GM12865 (cell line): ENCODE measurements at regions not wholly inside any gene's neighbourhood (a gene's known extent, or its start where the extent isn't known, plus 50 kb on each side); places are given as distances from the start of the nearest gene placed in this dataset.

ENCODE experiments used
- DNase-seq: peaks from one replicate; pipeline ENCODE4 v3.0.0; 2010; ENCODE audit warnings: low read depth
- H3K4me3 ChIP-seq: 2 replicates; pipeline ENCODE4 v1.5.1; 2011; ENCODE audit warnings: mild to moderate bottlenecking, low read depth, low read length, control low read depth
- TF ChIP-seq, protein P1 (sequence below): IDR thresholded peaks from 2 replicates; pipeline ENCODE4 v1.5.1; 2011; ENCODE audit warnings: low read length, control low read depth, low read depth, inconsistent platforms; ENCODE audit not compliant: insufficient read depth; ENCODE audit errors: missing control alignments

DNA sequence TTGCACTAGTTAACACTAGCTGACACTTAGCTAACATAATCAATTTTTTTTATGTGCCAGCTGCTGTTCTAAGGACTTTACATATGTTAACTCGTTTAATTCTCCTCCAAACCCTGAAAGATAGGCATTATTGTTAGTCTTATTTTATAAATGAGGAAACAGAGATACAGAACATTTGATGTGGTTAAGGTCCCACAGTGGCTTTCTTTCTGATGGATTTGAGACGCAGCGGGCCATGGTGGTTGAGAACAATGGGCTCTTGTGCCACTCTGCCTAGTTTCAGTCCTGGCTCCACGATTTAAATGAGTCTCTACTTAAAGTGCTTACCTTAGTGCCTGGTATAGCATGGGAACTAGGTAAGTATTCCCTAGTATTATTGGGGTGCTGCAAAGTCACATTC lies 201.9 kb upstream of the SPRED2 start:
- H3K4me3 ChIP-seq, result no peak overlapping the region
- TF ChIP-seq, protein P1, sequence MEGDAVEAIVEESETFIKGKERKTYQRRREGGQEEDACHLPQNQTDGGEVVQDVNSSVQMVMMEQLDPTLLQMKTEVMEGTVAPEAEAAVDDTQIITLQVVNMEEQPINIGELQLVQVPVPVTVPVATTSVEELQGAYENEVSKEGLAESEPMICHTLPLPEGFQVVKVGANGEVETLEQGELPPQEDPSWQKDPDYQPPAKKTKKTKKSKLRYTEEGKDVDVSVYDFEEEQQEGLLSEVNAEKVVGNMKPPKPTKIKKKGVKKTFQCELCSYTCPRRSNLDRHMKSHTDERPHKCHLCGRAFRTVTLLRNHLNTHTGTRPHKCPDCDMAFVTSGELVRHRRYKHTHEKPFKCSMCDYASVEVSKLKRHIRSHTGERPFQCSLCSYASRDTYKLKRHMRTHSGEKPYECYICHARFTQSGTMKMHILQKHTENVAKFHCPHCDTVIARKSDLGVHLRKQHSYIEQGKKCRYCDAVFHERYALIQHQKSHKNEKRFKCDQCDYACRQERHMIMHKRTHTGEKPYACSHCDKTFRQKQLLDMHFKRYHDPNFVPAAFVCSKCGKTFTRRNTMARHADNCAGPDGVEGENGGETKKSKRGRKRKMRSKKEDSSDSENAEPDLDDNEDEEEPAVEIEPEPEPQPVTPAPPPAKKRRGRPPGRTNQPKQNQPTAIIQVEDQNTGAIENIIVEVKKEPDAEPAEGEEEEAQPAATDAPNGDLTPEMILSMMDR, result no peak
- DNase-seq, result no peak

DNA sequence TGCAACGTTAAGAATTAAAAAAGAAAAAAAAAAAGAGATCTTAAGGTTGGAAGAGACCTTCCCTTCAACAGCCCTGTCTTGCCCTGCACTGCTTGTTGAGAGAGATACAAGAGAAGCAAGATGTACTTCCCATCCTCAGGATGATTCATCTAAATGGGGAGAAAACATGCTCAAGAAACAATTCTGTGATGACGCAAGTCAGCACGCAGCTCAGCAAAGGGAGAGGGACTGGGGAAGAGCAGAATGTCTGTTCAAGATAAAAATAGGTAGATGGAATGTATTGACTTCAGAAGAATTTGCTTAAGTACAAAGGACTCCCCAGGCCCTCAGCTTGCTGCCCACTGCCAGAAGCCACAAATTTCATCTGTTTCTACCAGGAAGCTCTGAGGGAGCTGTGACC lies 198.2 kb upstream of the SPRED2 start:
- TF ChIP-seq, protein P1, result no peak
- H3K4me3 ChIP-seq, result no peak overlapping the region
- DNase-seq, result no peak

DNA sequence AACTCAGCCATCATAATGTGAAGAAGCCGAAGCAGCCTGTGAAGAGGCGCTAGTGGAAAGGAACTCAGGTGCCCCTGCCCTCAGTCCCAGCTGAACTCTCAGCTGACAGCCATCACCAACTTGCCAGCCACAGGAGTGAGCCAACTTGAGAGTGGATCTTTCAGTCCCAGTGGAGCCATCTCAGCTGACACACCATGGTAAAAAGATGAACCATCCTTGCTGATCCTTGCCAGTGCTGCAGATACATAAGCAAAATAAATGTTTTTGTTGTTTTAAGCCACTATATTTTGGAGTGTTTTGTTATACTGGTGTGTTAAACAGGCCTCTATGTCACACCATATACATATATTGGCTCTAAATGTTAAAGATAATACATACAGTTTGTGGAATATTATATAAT lies 195.8 kb upstream of the SPRED2 start:
- no peak overlapping the region for H3K4me3 ChIP-seq
- no peak for DNase-seq
- TF ChIP-seq, protein P1, result no peak

DNA sequence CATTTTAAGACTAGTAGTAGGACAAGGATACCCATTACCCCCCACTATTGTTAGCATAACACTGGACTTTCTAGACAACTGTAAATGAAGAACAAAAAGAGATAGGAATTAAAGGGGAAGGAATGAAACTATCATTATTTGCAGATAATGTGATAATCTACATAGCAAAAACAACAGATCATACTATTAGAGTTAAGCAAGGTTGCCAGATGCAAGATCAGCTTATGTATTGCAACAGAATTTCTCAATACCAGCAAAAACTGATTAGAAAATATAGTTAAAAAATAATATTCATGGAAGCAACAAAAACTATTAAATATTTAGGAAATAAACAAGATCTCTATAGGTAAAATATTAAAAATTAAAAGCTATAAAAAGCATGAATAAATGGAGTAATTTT lies 194.4 kb upstream of the SPRED2 start:
- TF ChIP-seq, protein P1, result no peak
- DNase-seq, result no peak
- H3K4me3 ChIP-seq, result no peak overlapping the region

DNA sequence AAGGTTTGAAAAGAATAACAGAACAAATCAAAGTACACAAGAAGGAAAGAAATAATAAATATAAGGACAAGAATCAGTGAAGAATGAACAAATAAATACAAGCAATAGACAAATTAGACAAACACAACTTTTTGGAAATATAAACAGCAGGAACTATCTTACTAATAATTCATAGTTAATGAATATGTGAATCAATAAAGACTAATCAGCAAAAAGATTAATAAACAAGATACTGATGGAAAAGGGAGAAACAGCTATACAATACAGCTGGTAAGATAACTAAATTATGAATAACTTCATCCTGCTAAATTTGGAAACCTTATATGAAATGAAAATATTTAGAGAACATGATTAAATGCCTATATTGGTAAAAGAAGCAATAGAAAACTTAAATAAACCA lies 193.6 kb upstream of the SPRED2 start:
- no peak for DNase-seq
- H3K4me3 ChIP-seq, result no peak overlapping the region
- TF ChIP-seq, protein P1, result no peak

DNA sequence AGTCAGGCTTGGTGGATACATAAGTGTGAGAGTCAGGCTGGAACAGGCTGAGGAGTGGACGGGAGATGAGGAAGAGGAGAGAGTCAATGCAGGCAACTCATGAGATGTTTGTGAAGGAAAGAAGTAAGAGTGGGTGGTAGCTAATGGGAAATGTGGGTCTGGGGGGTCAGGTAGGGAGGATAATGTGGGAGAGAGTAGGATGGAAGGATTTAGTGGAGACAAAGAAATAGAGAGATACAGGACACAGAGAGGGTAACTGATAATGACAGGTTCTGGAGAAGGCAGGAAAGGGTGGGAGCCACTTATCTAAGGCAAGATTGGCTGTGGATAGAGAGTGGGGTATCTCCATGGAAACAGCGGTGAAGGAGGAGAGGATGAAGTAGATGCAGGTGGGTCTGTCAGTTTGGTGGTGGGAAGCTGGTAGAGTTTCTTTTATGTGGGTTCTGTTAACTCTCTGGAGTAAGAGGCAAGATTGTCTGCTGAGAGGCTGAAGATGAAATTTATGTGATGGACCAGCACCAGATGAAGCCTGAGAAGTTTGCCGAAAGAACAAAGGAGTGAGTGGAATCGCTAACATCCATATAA lies 190.6 kb upstream of the SPRED2 start:
- TF ChIP-seq, protein P1, result no peak

DNA sequence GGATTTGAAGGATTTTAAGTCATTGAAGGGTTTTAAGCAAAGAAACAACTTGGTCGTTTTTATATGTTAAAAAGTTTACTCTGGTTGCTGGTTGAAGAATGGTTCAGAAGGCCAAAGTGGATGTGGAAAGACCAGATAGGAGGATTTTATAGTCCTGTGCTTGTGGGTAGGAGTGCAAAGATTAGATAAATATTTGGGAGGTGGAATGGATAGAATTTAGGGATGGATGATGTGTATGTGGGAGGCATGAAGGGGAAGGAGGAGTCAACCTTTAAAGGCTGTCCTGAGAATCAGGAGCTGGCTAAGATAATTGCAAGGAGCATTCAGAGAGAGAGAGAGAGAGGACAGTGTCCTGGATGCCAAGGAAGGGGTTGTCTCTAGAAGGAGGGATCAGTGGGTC lies 190.1 kb upstream of the SPRED2 start:
- TF ChIP-seq, protein P1, result no peak
- DNase-seq, result no peak

More for the DNA sequence above, 190.6 kb upstream of the SPRED2 start:
- H3K4me3 ChIP-seq, result no peak overlapping the region
- DNase-seq, result no peak

More for the DNA sequence above, 190.1 kb upstream of the SPRED2 start:
- H3K4me3 ChIP-seq, result no peak overlapping the region
